ENCODE measurements at regions not wholly inside any gene's neighbourhood (a gene's known extent, or its start where the extent isn't known, plus 50 kb on each side); places are given as distances from the start of the nearest gene placed in this dataset.

DNA sequence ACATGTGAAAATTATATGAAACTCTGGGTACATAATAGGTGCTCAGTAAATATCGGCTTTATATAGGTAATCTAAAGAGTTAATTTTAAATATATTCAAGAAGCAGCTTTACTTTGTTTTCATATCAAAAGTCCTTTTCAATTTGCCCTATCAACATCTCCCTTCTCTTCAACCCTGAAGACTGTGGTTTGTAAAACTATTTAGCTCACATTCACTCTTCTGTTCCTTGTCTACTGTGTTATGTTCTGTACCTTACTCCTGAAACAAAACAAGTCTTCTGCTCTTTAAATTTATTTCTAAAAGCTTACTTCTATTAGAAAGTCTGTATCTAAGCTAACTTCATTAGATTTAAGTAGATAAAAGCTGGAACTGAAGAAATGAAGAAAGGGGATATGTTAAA, 301.7 kb upstream of the PMFBP1 start (continued):
- TF ChIP-seq, protein P1, sequence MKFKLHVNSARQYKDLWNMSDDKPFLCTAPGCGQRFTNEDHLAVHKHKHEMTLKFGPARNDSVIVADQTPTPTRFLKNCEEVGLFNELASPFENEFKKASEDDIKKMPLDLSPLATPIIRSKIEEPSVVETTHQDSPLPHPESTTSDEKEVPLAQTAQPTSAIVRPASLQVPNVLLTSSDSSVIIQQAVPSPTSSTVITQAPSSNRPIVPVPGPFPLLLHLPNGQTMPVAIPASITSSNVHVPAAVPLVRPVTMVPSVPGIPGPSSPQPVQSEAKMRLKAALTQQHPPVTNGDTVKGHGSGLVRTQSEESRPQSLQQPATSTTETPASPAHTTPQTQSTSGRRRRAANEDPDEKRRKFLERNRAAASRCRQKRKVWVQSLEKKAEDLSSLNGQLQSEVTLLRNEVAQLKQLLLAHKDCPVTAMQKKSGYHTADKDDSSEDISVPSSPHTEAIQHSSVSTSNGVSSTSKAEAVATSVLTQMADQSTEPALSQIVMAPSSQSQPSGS (IDR thresholded peaks at IDR 0.05; ENCODE audit: low read length): no peak
- no peak for TF ChIP-seq TCF12 (IDR thresholded peaks at IDR 0.05; ENCODE audit: low read depth, low read length)
- TF ChIP-seq CBX5 (IDR thresholded peaks at IDR 0.05; ENCODE audit: low read depth, low read length): no peak
- TF ChIP-seq, protein P2, sequence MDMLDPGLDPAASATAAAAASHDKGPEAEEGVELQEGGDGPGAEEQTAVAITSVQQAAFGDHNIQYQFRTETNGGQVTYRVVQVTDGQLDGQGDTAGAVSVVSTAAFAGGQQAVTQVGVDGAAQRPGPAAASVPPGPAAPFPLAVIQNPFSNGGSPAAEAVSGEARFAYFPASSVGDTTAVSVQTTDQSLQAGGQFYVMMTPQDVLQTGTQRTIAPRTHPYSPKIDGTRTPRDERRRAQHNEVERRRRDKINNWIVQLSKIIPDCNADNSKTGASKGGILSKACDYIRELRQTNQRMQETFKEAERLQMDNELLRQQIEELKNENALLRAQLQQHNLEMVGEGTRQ (IDR thresholded peaks at IDR 0.05; ENCODE audit: low read length): no peak
- TF ChIP-seq GABPA (IDR thresholded peaks at IDR 0.05; ENCODE audit: borderline replicate concordance, insufficient read depth, low read length): no peak
- TF ChIP-seq TEAD4 (IDR thresholded peaks at IDR 0.05; ENCODE audit: low read depth, low read length): no peak
- no peak for TF ChIP-seq KDM4A (IDR thresholded peaks at IDR 0.05; ENCODE audit: low read depth, low read length, severe bottlenecking)
